ES-I3 (cell line): ENCODE measurements at regions not wholly inside any gene's neighbourhood (a gene's known extent, or its start where the extent isn't known, plus 50 kb on each side); places are given as distances from the start of the nearest gene placed in this dataset.

ENCODE experiments used
- H3K36me3 ChIP-seq: 2 replicates; pipeline ENCODE4 v1.6.1; 2013; ENCODE audit warnings: mild to moderate bottlenecking, low read length, control low read depth, moderate library complexity; ENCODE audit not compliant: insufficient read depth
- H3K4me1 ChIP-seq: 2 replicates; pipeline ENCODE4 v1.6.1; 2013; ENCODE audit warnings: mild to moderate bottlenecking, control low read depth, low read length; ENCODE audit not compliant: insufficient read depth
- H3K9ac ChIP-seq: 2 replicates; pipeline ENCODE4 v1.6.1; 2013; ENCODE audit warnings: low read depth, mild to moderate bottlenecking, low read length, moderate library complexity
- H3K9me3 ChIP-seq: 2 replicates; pipeline ENCODE4 v1.6.1; 2013; ENCODE audit warnings: mild to moderate bottlenecking, low read length, moderate library complexity; ENCODE audit not compliant: control insufficient read depth, insufficient read depth

DNA sequence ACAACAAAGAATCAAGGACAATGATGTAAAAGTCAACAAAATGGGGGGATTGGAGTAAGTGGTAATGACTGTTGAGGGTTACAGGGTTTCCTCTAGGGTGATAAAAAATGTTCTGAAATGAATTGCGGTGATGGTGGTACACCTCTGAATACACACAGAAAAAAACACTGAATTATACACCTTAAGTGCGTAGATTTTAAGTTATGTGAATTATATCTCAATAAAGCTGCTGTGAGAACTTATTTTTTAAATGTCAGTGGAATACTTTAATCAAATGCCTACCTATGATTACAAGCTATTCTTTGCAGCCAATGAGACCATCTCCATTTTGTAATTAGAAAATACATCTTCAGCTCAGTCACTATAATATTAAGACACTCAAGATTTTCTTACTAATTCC lies 53.5 kb downstream of the ZNF608 start:
- Histone ChIP-seq H3K4me1 (peaks cover 7% of the 10 kb centered on the region), H3K36me3 (no peaks in the 10 kb centered on the region), H3K9ac (no peak overlapping the region), H3K9me3 (no peaks in the 10 kb centered on the region)

GRCh38 chr5:124692324-124692723 lies 54.1 kb downstream of the ZNF608 start:
- Histone ChIP-seq H3K9me3 (no peaks in the 10 kb centered on the region), H3K36me3 (no peaks in the 10 kb centered on the region), H3K4me1 (peaks cover under 1% of the 10 kb centered on the region; the same call in 1 of the 2 replicates), H3K9ac (no peak overlapping the region)

DNA sequence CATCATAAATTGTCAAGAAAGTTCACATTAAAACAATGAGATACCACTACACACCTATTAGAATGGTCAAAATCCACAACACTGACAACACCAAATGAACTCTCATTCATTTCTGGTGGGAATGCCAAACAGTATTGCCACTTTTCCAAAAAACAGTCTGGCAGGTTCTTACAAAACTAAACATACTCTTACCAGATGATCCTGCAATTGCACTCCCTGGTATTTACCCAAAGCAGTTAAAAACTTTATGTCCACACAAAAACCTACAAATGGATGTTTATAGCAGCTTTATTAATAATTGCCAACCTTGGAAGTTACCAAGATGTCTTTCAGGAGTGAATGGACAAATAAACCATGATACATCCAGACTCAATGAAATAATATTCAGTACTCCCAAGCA lies 56.8 kb downstream of the ZNF608 start:
- H3K4me1 ChIP-seq: no peaks in the 10 kb centered on the region
- no peak overlapping the region for H3K9ac ChIP-seq
- H3K9me3 ChIP-seq: no peaks in the 10 kb centered on the region
- H3K36me3 ChIP-seq: no peaks in the 10 kb centered on the region

GRCh38 chr5:124686239-124687004 lies 60.0 kb downstream of the ZNF608 start:
- Histone ChIP-seq H3K36me3 (no peaks in the 10 kb centered on the region), H3K9ac (no peak overlapping the region), H3K9me3 (no peaks in the 10 kb centered on the region), H3K4me1 (no peaks in the 10 kb centered on the region)

- Histone ChIP-seq H3K36me3 (no peaks in the 10 kb centered on the region), H3K9me3 (no peaks in the 10 kb centered on the region), H3K9ac (no peak overlapping the region), H3K4me1 (no peaks in the 10 kb centered on the region)
These were observed 61.0 kb downstream of the ZNF608 start for GRCh38 chr5:124685404-124685930.

GRCh38 chr5:124683917-124684555 lies 62.4 kb downstream of the ZNF608 start:
- Histone ChIP-seq H3K9ac (no peak overlapping the region), H3K36me3 (no peaks in the 10 kb centered on the region), H3K4me1 (peaks cover 2% of the 10 kb centered on the region), H3K9me3 (no peaks in the 10 kb centered on the region)

DNA sequence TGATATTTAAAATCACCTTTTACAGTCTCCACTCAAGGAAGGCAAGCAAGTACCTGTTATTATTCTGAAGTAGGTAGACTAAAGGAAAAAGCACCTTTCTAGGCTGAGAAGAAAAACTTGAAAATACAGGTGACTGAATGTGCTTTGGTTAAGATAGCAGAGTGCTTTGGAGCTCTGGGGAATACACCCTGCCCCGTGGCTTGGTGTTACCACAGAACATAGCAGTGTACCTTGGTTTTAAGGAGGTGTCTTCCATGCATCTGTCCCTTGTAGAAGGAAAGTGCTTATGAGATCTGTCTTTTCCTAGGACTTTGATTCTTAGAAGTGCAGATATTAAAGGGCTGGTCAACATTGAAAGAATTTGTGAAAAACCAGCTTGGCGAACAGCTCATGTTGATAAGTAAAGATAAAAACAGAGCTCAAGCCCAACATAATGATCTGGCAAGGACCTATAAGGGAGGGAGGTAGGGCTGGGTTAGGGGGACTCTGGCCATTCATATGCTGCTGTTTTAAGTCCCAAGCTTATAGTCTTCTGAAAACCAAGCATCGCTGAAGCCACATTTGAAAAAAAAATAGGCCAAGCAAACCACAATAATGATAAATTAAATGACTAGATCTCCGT lies 66.8 kb downstream of the ZNF608 start:
- Histone ChIP-seq H3K9ac (no peak overlapping the region), H3K36me3 (no peaks in the 10 kb centered on the region), H3K9me3 (no peaks in the 10 kb centered on the region), H3K4me1 (peaks cover 30% of the 10 kb centered on the region)

DNA sequence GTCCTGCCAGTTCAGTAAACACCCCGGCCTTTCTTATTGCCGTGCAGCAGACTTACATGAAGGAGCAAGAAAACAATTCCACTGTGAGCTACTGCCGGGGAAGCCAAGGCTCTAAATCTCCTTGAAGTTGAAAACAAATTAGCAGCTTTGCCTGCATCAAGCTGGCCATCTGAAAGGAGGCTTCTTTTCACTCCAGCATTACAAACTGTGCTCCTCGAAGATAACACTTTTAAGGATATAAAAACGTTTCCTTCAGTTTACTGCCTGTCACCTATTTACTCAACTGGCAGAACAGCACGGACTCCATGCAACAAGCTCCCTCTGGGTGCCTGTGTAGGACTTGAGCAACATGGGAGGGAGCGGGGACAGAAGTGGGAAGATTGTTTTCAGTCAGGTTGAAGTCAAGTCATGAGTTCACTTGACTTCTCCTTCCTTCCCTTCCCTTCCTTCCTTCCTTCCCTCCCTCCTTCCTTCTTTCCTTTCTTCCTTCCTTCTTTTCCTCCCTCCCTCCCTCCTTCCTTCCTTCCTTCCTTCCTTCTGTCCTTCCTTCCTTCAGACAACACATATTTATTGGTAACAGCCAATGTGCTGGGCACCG lies 67.4 kb downstream of the ZNF608 start:
- no peaks in the 10 kb centered on the region for H3K9me3 ChIP-seq
- peaks cover 30% of the 10 kb centered on the region for H3K4me1 ChIP-seq
- no peak overlapping the region for H3K9ac ChIP-seq
- no peaks in the 10 kb centered on the region for H3K36me3 ChIP-seq

DNA sequence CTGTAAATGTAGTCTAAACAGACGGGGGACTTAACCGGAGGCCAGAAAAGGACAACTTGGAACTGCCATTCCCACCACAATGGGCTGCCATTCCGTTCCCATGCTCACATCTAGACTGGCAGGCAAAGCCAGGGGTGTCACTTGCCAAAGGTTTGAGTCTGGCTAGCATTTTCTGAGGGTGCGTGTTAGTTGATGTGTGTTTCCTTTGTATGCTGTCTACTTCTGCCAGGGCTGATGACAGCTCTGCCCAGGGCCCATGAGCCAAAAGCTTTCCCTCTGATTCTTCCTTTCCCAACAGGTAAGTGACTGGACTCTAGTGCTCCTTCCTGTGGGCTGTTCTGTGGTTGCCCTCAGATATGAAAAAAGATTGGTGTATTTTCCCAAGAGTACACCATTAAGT lies 68.0 kb downstream of the ZNF608 start:
- H3K9me3 ChIP-seq: no peaks in the 10 kb centered on the region
- H3K9ac ChIP-seq: no peak overlapping the region
- no peaks in the 10 kb centered on the region for H3K36me3 ChIP-seq
- H3K4me1 ChIP-seq: peaks cover 30% of the 10 kb centered on the region

DNA sequence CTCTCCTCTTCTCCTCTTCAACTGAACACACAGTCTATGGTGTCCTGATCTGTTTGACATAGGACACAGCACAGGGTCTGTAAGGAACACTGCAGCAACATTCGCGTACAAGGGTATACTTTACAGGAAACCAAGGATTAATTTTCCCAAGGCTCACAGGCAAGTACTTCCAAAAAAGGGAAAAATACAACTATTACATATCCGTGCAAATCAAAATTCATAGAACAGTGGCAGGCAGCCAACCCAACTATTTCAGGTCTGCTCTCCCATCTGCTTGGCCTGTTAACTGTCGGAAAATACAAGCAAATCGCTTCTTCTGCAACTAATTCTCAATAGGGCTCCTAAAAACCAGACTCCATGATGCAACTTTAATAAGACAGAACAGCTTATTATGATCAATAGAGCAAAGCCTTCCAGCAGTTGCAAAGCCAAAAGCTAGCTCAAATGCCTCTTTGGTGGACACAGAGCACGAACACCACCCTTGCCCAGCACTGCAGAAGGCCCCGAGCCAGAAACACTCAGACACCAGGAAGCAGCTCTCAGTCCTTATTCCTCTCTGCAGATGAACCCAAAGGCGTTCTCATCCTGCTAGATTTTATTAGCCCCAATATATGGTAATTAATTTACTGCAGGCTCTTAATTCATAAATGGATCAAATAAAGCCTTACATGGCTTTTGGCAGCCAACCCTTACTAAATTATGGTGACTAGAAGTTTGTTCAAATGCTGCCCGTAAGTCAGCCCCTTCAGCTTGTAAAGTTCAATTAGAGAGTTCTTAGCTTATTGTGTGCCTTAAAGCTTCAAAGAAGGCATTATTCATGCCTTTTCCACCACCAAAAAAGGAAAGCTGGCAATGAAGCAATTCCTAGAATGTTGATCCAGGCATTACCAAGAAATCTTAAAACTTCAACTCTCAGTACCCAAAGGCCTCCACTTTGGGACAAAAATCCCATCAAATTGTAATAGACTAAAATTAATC lies 68.8 kb downstream of the ZNF608 start:
- H3K4me1 ChIP-seq: peaks cover 36% of the 10 kb centered on the region
- H3K36me3 ChIP-seq: no peaks in the 10 kb centered on the region
- no peaks in the 10 kb centered on the region for H3K9me3 ChIP-seq
- H3K9ac ChIP-seq: no peak overlapping the region

DNA sequence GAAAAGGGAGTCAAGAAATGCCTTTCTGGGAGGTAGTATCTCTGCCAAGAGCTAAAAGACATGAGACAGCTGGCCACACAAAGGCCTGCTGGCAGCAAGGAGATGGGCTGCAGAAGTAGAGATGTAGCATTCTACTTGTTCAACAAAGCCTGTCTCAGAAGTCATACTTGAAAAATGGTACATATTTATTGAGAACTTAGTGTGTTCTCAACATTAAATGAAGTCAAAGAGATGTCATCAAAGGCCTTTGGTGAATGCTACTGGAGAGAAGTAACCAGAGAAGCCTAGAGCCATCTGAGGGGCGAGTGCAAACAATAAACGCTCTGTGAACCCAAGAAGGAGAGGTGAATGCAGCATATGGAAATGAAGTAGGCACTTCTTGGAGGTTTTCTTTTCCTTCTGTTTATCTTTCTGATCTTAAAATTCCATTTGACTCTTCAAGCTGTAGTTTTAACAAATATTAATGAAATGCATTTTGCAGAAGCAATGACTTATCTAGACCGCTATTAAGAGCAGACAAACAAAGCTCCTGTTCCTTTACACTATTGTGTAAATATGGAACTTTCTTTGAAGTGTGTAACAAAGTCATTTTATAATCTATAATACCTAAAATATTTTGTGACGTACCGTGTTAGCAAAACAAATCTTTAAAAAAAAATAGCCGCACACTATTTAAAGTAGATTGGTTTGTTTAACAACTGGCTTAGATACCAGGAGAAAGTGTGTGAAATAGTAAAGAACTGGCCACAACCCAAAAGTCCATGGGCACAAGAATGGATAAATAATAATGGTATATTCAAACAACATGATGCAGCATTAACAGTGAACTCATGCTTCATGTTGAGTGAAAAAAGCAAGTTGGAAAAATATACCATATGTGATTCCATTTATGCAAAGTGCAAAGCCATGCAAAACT lies 70.2 kb downstream of the ZNF608 start:
- no peaks in the 10 kb centered on the region for H3K36me3 ChIP-seq
- peaks cover 43% of the 10 kb centered on the region for H3K4me1 ChIP-seq
- H3K9ac ChIP-seq: no peak overlapping the region
- H3K9me3 ChIP-seq: no peaks in the 10 kb centered on the region

GRCh38 chr5:124671193-124671592 lies 75.2 kb downstream of the ZNF608 start:
- no peaks in the 10 kb centered on the region for H3K36me3 ChIP-seq
- no peaks in the 10 kb centered on the region for H3K9me3 ChIP-seq
- peaks cover 36% of the 10 kb centered on the region for H3K4me1 ChIP-seq
- H3K9ac ChIP-seq: no peak overlapping the region; the same call in 1 of the 2 replicates

DNA sequence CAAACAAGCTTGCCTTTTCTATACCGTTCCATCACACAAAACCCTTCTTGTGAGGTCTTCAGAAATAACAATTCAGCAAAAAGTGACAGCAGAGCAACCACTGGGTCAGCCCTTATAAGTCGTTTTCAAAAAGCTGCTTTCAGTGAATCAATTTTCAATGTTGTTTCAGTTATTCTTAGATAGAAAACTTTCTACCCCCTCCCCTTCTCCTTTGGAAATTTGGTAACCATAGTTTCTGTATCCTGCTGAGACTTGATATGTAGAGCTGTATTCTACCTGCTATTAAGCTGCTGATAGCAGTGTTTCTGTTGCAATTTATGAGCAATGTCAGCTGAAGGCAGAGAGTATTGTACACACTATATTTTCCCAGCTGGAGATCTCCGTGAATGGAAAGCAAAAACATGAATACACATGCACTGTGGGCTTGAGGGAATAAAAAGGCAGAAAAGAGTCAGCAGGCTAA lies 75.7 kb downstream of the ZNF608 start:
- Histone ChIP-seq H3K4me1 (peaks cover 34% of the 10 kb centered on the region), H3K9ac (no peak overlapping the region), H3K9me3 (no peaks in the 10 kb centered on the region), H3K36me3 (no peaks in the 10 kb centered on the region)
